Gastroesophageal sphincter (tissue), 3 donors: ENCODE measurements at regions not wholly inside any gene's neighbourhood (a gene's known extent, or its start where the extent isn't known, plus 50 kb on each side); places are given as distances from the start of the nearest gene placed in this dataset.
"Not testable (repeated sequence)": the region's sequence is repeated elsewhere in the genome, so short reads cannot be mapped to it uniquely, and the experiment has no call there.

Experiments
- CTCF ChIP-seq, 4 experiments: fragments of 200-600 bp in 2 of 4; fragments of 450-650 bp in 2 of 4; sonication (generic) in 1 of 4; IDR thresholded peaks; one replicate each; pipeline ENCODE4 v1.5.1; 2017 to 2019; ENCODE audit warnings: antibody characterized with exemption in 4 of 4, mild to moderate bottlenecking in 2 of 4, moderate library complexity in 2 of 4
- EP300 ChIP-seq: sonication (generic); formaldehyde crosslinking; IDR thresholded peaks from one replicate; pipeline ENCODE4 v1.6.1; 2017; ENCODE audit warnings: antibody characterized with exemption, mild to moderate bottlenecking
- POLR2A ChIP-seq, 2 donors: fragments of 450-650 bp; IDR thresholded peaks; one replicate each; pipeline ENCODE4 v1.6.1; 2017; ENCODE audit warnings: antibody characterized with exemption in 2 of 2, mild to moderate bottlenecking in 2 of 2, moderate library complexity in 1 of 2

DNA sequence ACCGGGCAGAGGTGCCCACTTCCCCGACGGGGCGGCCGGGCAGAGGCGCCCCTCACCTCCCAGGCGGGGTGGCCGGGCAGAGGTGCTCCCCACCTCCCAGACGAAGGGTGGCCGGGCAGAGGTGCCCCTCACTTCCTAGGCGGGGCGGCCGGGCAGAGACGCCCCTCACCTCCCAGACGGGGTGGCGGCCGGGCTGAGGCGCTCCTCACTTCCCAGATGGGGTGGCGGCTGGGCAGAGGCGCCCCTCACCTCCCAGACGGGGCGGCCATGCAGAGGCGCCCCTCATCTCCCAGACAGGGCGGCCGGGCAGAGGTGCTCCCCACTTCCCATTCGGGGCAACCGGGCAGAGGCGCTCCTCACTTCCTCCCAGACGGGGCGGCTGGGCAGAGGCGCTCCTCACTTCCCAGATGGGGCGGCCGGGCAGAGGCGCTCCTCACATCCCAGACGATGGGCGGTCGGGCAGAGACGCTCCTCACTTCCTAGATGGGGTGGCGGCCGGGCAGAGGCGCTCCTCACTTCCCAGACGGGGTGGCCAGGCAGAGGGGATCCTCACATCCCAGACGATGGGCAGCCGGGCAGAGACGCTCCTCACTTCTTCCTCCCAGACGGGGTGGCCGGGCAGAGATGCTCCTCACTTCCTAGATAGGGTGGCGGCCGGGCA is 142.3 kb upstream of the NTRK2 start:
- TF ChIP-seq POLR2A (IDR thresholded peaks at IDR 0.05); CTCF (IDR thresholded peaks at IDR 0.05); EP300: not testable (repeated sequence)
